ENCODE measurements at regions not wholly inside any gene's neighbourhood (a gene's known extent, or its start where the extent isn't known, plus 50 kb on each side); places are given as distances from the start of the nearest gene placed in this dataset.

DNA sequence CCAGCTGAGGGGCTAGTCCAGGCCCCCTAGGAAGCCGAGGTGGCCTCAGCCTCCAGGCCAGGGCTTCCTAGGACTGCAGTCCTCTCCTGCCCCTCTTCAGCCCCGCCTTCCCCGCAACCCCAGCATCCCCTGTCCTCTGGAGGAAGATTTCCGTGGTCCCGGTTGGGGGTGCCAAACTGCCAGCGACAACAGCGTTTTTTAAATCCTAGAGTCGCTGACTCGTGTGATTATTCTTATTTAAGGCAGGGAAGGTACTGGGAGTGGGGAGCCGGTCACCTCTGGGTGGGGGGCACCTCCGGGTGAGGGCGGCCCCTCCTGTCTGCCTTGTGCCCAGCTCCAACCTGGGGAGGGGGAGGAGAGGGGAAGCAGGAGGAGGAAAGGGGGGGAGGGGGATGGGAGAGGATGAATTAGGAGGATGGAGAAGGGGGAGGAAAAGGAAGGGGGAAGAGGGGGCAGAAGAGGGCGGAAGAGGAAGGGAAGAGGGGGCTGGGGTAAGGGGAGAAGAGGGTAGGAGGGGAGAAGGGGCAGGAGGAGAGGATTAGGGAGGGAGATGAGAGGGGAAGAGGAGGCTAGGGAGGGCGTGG lies 173.1 kb upstream of the IER5L start:
- TF ChIP-seq, protein P1, sequence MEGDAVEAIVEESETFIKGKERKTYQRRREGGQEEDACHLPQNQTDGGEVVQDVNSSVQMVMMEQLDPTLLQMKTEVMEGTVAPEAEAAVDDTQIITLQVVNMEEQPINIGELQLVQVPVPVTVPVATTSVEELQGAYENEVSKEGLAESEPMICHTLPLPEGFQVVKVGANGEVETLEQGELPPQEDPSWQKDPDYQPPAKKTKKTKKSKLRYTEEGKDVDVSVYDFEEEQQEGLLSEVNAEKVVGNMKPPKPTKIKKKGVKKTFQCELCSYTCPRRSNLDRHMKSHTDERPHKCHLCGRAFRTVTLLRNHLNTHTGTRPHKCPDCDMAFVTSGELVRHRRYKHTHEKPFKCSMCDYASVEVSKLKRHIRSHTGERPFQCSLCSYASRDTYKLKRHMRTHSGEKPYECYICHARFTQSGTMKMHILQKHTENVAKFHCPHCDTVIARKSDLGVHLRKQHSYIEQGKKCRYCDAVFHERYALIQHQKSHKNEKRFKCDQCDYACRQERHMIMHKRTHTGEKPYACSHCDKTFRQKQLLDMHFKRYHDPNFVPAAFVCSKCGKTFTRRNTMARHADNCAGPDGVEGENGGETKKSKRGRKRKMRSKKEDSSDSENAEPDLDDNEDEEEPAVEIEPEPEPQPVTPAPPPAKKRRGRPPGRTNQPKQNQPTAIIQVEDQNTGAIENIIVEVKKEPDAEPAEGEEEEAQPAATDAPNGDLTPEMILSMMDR (conservative IDR thresholded peaks at IDR 0.05; ENCODE audit: low read depth, low read length) = no peak
- Histone ChIP-seq H4K20me1 (ENCODE audit: insufficient read depth) (no peaks in the 10 kb centered on the region), H2AFZ (ENCODE audit: low read depth) (no peak overlapping the region; the same call in 1 of the 2 replicates), H3K4me2 (no peak overlapping the region), H3K27ac (no peak overlapping the region), H3K4me1 (ENCODE audit: low read depth, poor library complexity, severe bottlenecking) (peaks cover 4% of the 10 kb centered on the region), H3K9ac (no peak overlapping the region), H3K4me3 (IDR thresholded peaks at IDR 0.05; ENCODE audit: insufficient read depth, low read depth, low read length) (no peak overlapping the region), H3K79me2 (ENCODE audit: insufficient read depth, low read depth) (no peaks in the 10 kb centered on the region), H3K36me3 (ENCODE audit: insufficient read depth) (no peaks in the 10 kb centered on the region), H3K27me3 (ENCODE audit: insufficient read depth, low read depth) (no peaks in the 10 kb centered on the region)

DNA sequence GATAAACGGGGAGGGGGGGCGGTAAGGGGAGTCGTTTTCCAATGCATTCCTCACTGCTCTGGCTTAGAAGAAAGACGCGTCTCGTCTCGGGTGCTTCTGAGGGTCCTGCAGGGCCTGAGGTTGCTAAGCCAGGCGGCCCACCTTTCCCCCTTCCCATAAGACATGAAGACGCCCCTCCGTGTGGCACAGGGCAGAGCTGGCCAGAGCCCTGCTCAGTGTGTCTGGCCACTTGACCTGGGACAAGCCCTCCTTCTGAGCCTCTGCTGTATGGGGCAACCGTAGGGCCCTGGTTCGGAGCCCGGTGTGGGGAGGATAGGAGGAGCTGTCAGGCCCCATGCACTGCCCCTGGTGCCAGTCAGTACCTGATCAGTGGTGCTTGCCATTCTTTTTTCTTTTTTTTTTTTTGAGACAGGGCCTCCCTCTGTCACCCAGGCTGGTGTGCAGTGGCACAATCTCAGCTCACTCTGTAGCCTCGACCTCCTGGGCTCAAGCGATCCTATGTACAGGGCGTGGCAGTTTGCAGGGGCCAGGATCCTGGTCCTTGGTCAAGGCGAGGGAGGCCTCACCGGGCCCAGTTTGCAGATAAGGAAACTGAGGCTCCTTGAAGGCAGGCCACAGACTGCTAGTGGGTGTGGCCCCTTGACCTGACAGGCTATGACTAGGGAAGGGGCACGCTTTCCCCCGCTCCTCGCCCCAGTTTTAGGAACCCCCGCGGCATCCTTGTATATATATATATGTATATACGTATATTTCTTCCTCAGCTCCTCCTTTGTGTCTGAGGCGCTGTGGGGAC lies 172.3 kb upstream of the IER5L start:
- Histone ChIP-seq H2AFZ (ENCODE audit: low read depth) (no peak overlapping the region), H3K27ac (no peak overlapping the region), H3K27me3 (ENCODE audit: insufficient read depth, low read depth) (no peaks in the 10 kb centered on the region), H3K36me3 (ENCODE audit: insufficient read depth) (no peaks in the 10 kb centered on the region), H3K9ac (no peak overlapping the region), H3K4me2 (no peak overlapping the region), H3K79me2 (ENCODE audit: insufficient read depth, low read depth) (no peaks in the 10 kb centered on the region), H3K4me3 (IDR thresholded peaks at IDR 0.05; ENCODE audit: insufficient read depth, low read depth, low read length) (no peak overlapping the region), H4K20me1 (ENCODE audit: insufficient read depth) (no peaks in the 10 kb centered on the region), H3K4me1 (ENCODE audit: low read depth, poor library complexity, severe bottlenecking) (peaks cover 4% of the 10 kb centered on the region)
- TF ChIP-seq, protein P1 (conservative IDR thresholded peaks at IDR 0.05; ENCODE audit: low read depth, low read length) = no peak

DNA sequence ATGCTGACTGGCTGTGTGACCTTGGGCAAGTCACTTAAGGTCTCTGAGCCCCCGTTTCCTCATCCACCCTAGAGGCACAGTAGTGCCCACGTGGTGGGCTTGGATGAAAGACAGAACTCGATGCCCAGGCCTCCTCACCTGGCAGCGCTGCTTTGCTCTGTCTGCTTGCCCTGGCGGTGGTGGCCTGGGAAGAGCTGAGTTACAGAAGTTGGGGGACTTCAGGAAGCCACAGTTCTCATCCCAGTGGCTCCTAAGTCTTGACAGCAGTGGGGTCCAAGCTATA lies 171.5 kb upstream of the IER5L start:
- no peak overlapping the region for H3K9ac ChIP-seq
- H3K36me3 ChIP-seq (ENCODE audit: insufficient read depth) = no peaks in the 10 kb centered on the region
- H2AFZ ChIP-seq (ENCODE audit: low read depth) = no peak overlapping the region
- H3K27me3 ChIP-seq (ENCODE audit: insufficient read depth, low read depth) = no peaks in the 10 kb centered on the region
- H3K4me3 ChIP-seq (IDR thresholded peaks at IDR 0.05; ENCODE audit: insufficient read depth, low read depth, low read length) = no peak overlapping the region
- H3K27ac ChIP-seq = no peak overlapping the region
- H3K79me2 ChIP-seq (ENCODE audit: insufficient read depth, low read depth) = no peaks in the 10 kb centered on the region
- H4K20me1 ChIP-seq (ENCODE audit: insufficient read depth) = no peaks in the 10 kb centered on the region
- H3K4me1 ChIP-seq (ENCODE audit: low read depth, poor library complexity, severe bottlenecking) = peaks cover 4% of the 10 kb centered on the region
- TF ChIP-seq, protein P1 (conservative IDR thresholded peaks at IDR 0.05; ENCODE audit: low read depth, low read length) = no peak
- H3K4me2 ChIP-seq = no peak overlapping the region

DNA sequence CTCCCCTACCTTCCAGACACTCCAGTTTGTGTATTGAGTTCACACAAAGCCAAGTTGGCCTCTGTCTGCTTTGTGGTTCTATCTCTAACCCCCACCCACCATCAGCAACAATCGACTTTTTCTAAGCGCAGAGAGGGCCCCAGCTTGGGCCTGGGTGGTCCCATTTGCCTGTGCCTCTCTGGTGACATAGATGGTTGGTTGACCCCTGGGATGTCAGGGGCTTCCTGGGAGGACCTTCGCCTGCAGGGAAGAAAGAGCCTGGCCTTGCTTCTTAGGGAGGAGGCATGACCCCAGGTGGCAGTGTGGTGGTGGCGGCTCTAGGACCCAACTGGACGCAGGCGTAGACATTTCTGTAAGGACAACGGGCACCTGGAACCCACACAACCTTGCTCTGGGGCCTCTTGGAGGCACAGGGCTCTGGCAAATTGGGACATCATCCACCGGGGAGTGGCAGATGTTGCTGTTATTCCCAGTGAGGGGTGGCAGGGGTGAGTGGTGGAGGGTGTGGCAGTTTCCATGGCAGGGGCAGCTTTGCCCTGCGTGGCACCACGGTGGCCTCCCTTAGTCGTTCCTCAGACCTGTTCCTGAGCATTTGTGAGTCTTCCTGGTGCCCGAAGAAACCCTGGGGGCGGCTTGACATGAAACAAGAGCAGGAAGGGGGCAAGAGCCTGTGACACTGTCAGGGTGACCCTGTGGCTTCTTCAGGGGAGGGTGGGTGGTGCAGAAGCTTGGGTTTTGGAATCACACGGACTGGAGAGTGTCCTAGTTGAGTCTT lies 171.0 kb upstream of the IER5L start:
- Histone ChIP-seq H3K36me3 (ENCODE audit: insufficient read depth) (no peaks in the 10 kb centered on the region), H3K27me3 (ENCODE audit: insufficient read depth, low read depth) (no peaks in the 10 kb centered on the region), H3K27ac (no peak overlapping the region), H3K79me2 (ENCODE audit: insufficient read depth, low read depth) (no peaks in the 10 kb centered on the region), H2AFZ (ENCODE audit: low read depth) (no peak overlapping the region), H4K20me1 (ENCODE audit: insufficient read depth) (no peaks in the 10 kb centered on the region), H3K4me1 (ENCODE audit: low read depth, poor library complexity, severe bottlenecking) (peaks cover 4% of the 10 kb centered on the region), H3K4me2 (no peak overlapping the region), H3K9ac (no peak overlapping the region), H3K4me3 (IDR thresholded peaks at IDR 0.05; ENCODE audit: insufficient read depth, low read depth, low read length) (no peak overlapping the region)
- TF ChIP-seq, protein P1 (conservative IDR thresholded peaks at IDR 0.05; ENCODE audit: low read depth, low read length) = no peak
